WTC11 (cell line): ENCODE measurements at regions not wholly inside any gene's neighbourhood (a gene's known extent, or its start where the extent isn't known, plus 50 kb on each side); places are given as distances from the start of the nearest gene placed in this dataset.
"Not testable (repeated sequence)": the region's sequence is repeated elsewhere in the genome, so short reads cannot be mapped to it uniquely, and the experiment has no call there.

Experiments used
- ATAC-seq: fragments of 200-7000 bp; cut with Tn5 transposase; 2 replicates; pipeline ENCODE4 v1.10.0; 2021; ENCODE audit warnings: mild to moderate bottlenecking, moderate library complexity
- CTCF ChIA-PET: fragments of 300-600 bp; sonication (Branson Sonifier 250); formaldehyde crosslinking; loops from one replicate; lab custom pipeline; 2021; ENCODE audit warnings: antibody characterized with exemption; lab: Charles Lee
- POLR2A ChIA-PET: fragments of 350-600 bp; sonication (Branson Sonifier 250); formaldehyde crosslinking; loops from one replicate; lab custom pipeline; 2021; ENCODE audit warnings: antibody characterized with exemption; lab: Charles Lee
- DNase-seq: peaks from one replicate; pipeline ENCODE4 v3.0.0; 2021; ENCODE audit warnings: low spot score
- H3K27ac Mint-ChIP-seq: 2 replicates; pipeline ENCODE4 v1.8.0; 2021; ENCODE audit warnings: mixed read lengths
- H3K27me3 Mint-ChIP-seq: 2 replicates; pipeline ENCODE4 v1.8.0; 2021; ENCODE audit warnings: low read depth, mild to moderate bottlenecking, moderate library complexity, mixed read lengths
- H3K36me3 Mint-ChIP-seq: 2 replicates; pipeline ENCODE4 v1.8.0; 2021; ENCODE audit warnings: mixed read lengths
- H3K4me1 Mint-ChIP-seq: 2 replicates; pipeline ENCODE4 v1.8.0; 2022; ENCODE audit warnings: mixed read lengths
- H3K4me3 Mint-ChIP-seq: 2 replicates; pipeline ENCODE4 v1.8.0; 2021; ENCODE audit warnings: mild to moderate bottlenecking, moderate library complexity, mixed read lengths
- H3K9me3 Mint-ChIP-seq: 2 replicates; pipeline ENCODE4 v1.8.0; 2021; ENCODE audit warnings: mixed read lengths
- AFF4 ChIP-seq: sonication (generic); formaldehyde crosslinking; IDR thresholded peaks from 2 replicates; pipeline ENCODE4 v1.8.1; 2023; ENCODE audit warnings: mild to moderate bottlenecking, missing genetic modification reagents, borderline replicate concordance
- AR ChIP-seq: fragments of 250-450 bp; sonication (Bioruptor Pico); IDR thresholded peaks from 2 replicates; pipeline ENCODE4 v1.9.0; 2021; ENCODE audit warnings: mild to moderate bottlenecking
- ATF6 ChIP-seq: sonication (generic); formaldehyde crosslinking; IDR thresholded peaks from 2 replicates; pipeline ENCODE4 v1.8.1; 2023; ENCODE audit warnings: mild to moderate bottlenecking, missing genetic modification reagents
- CREB1 ChIP-seq: sonication (generic); formaldehyde crosslinking; IDR thresholded peaks from 2 replicates; pipeline ENCODE4 v1.8.0; 2023; ENCODE audit warnings: mild to moderate bottlenecking, missing genetic modification reagents
- ETV6 ChIP-seq: sonication (generic); formaldehyde crosslinking; IDR thresholded peaks from 2 replicates; pipeline ENCODE4 v1.8.1; 2022; ENCODE audit warnings: mild to moderate bottlenecking, missing genetic modification reagents
- GABPB1 ChIP-seq: sonication (generic); formaldehyde crosslinking; IDR thresholded peaks from 2 replicates; pipeline ENCODE4 v1.8.1; 2023; ENCODE audit warnings: mild to moderate bottlenecking, missing genetic modification reagents
- JUN ChIP-seq: sonication (generic); formaldehyde crosslinking; IDR thresholded peaks from 2 replicates; pipeline ENCODE4 v1.8.0; 2023; ENCODE audit warnings: mild to moderate bottlenecking, missing genetic modification reagents
- MAX ChIP-seq: sonication (generic); formaldehyde crosslinking; IDR thresholded peaks from 2 replicates; pipeline ENCODE4 v1.8.0; 2022; ENCODE audit warnings: mild to moderate bottlenecking, missing genetic modification reagents
- NFATC4 ChIP-seq: fragments of 250-450 bp; sonication (Bioruptor Pico); IDR thresholded peaks from 2 replicates; pipeline ENCODE4 v1.9.0; 2021; ENCODE audit warnings: mild to moderate bottlenecking
- NR1H2 ChIP-seq: sonication (generic); formaldehyde crosslinking; IDR thresholded peaks from 2 replicates; pipeline ENCODE4 v1.9.0; 2021; ENCODE audit warnings: mild to moderate bottlenecking, moderate library complexity, missing genetic modification reagents
- NR3C1 ChIP-seq: sonication (generic); formaldehyde crosslinking; conservative IDR thresholded peaks from 2 replicates; pipeline ENCODE4 v1.8.1; 2023; ENCODE audit warnings: low read depth, mild to moderate bottlenecking, missing genetic modification reagents
- SOX15 ChIP-seq: fragments of 250-450 bp; sonication (Bioruptor Pico); IDR thresholded peaks from 2 replicates; pipeline ENCODE4 v1.9.0; 2021; ENCODE audit warnings: mild to moderate bottlenecking
- ZNF232 ChIP-seq: sonication (generic); formaldehyde crosslinking; IDR thresholded peaks from 2 replicates; pipeline ENCODE4 v1.8.0; 2022; ENCODE audit warnings: mild to moderate bottlenecking, missing genetic modification reagents
- ZNF317 ChIP-seq: sonication (generic); formaldehyde crosslinking; IDR thresholded peaks from 2 replicates; pipeline ENCODE4 v1.8.1; 2023; ENCODE audit warnings: low read depth, mild to moderate bottlenecking, moderate library complexity, missing genetic modification reagents, borderline replicate concordance
- ZSCAN18 ChIP-seq: fragments of 250-450 bp; sonication (Bioruptor Pico); IDR thresholded peaks from 2 replicates; pipeline ENCODE4 v2.1.2; 2022; ENCODE audit warnings: mild to moderate bottlenecking, moderate library complexity

- DNase-seq, H3K27ac Mint-ChIP-seq, H3K4me1 Mint-ChIP-seq, H3K4me3 Mint-ChIP-seq, H3K9me3 Mint-ChIP-seq, H3K36me3 Mint-ChIP-seq, POLR2A ChIA-PET, H3K27me3 Mint-ChIP-seq, ATAC-seq: not testable (repeated sequence)
- CTCF ChIA-PET, result interaction anchor here (1.2 kb wide), 1 partner anchor 33 kb away, joined by 3 read pairs; no protein-coding TSS in a partner anchor
Observed at GRCh38 chr6:8165008-8165407, 62.7 kb upstream of the EEF1E1 start.

GRCh38 chr6:8164281-8164680 lies 61.9 kb upstream of the EEF1E1 start:
- H3K4me1 Mint-ChIP-seq, H3K27me3 Mint-ChIP-seq, ATAC-seq, POLR2A ChIA-PET, H3K27ac Mint-ChIP-seq, DNase-seq, H3K9me3 Mint-ChIP-seq, H3K36me3 Mint-ChIP-seq, H3K4me3 Mint-ChIP-seq: not testable (repeated sequence)
- CTCF ChIA-PET, result interaction anchor here (1.2 kb wide), 1 partner anchor 33 kb away, joined by 3 read pairs; no protein-coding TSS in a partner anchor

GRCh38 chr6:8159966-8160365 lies 57.6 kb upstream of the EEF1E1 start:
- ChIA-PET POLR2A (no interaction called here), CTCF (no interaction called here)
- ATAC-seq, result no peak

GRCh38 chr6:8157839-8158238 lies 55.5 kb upstream of the EEF1E1 start:
- POLR2A ChIA-PET, result no interaction called here
- DNase-seq (no peak), ATAC-seq (no peak)
- CTCF ChIA-PET, result no interaction called here
- Mint-ChIP-seq H3K27ac (no peak overlapping the region), H3K36me3 (no peaks in the 10 kb centered on the region), H3K27me3 (no peaks in the 10 kb centered on the region), H3K9me3 (peaks cover 6% of the 10 kb centered on the region), H3K4me1 (peaks cover 16% of the 10 kb centered on the region), H3K4me3 (no peak overlapping the region)
- TF ChIP-seq ZNF232 (CRISPR knock-in tag) (no peak), ZSCAN18 (no peak), AR (CRISPR knock-in tag) (no peak), ETV6 (CRISPR knock-in tag) (no peak), GABPB1 (CRISPR knock-in tag) (no peak), NFATC4 (CRISPR knock-in tag) (no peak), AFF4 (no peak), ZNF317 (CRISPR knock-in tag) (no peak), CREB1 (no peak), SOX15 (CRISPR knock-in tag) (no peak), MAX (CRISPR knock-in tag) (no peak), ATF6 (no peak)

More at GRCh38 chr6:8159966-8160365, 57.6 kb upstream of the EEF1E1 start:
- DNase-seq, result no peak
- no peaks in the 10 kb centered on the region for H3K36me3 Mint-ChIP-seq
- TF ChIP-seq JUN (CRISPR knock-in tag) (no peak), ETV6 (CRISPR knock-in tag) (no peak), NR1H2 (no peak), NR3C1 (CRISPR knock-in tag) (no peak)
- H3K9me3 Mint-ChIP-seq, result peaks cover 6% of the 10 kb centered on the region
- H3K27me3 Mint-ChIP-seq, result no peaks in the 10 kb centered on the region
- peaks cover 10% of the 10 kb centered on the region for H3K4me1 Mint-ChIP-seq
- H3K27ac Mint-ChIP-seq, result no peak overlapping the region
- H3K4me3 Mint-ChIP-seq, result no peak overlapping the region
